Lower lobe of right lung (tissue), 2 donors: ENCODE measurements at regions not wholly inside any gene's neighbourhood (a gene's known extent, or its start where the extent isn't known, plus 50 kb on each side); places are given as distances from the start of the nearest gene placed in this dataset.

ENCODE experiments used
- ATAC-seq, 2 donors: fragments of 200-7000 bp; cut with Tn5 transposase; one replicate each; pipeline ENCODE4 v1.9.1; 2020 to 2022; ENCODE audit warnings: mild to moderate bottlenecking in 2 of 2, moderate library complexity in 2 of 2
- DNase-seq: peaks from one replicate; pipeline ENCODE4 v3.0.0-alpha.2; 2020
- H3K27ac ChIP-seq: fragments of 200-600 bp; one replicate; pipeline ENCODE4 v1.8.0; 2022
- H3K27me3 ChIP-seq: fragments of 200-600 bp; one replicate; pipeline ENCODE4 v1.8.0; 2022; ENCODE audit warnings: low read depth
- H3K36me3 ChIP-seq: fragments of 200-600 bp; one replicate; pipeline ENCODE4 v1.8.0; 2022; ENCODE audit warnings: mild to moderate bottlenecking
- H3K4me1 ChIP-seq: fragments of 200-600 bp; one replicate; pipeline ENCODE4 v1.8.0; 2022
- H3K4me3 ChIP-seq: fragments of 200-600 bp; one replicate; pipeline ENCODE4 v1.8.0; 2022; ENCODE audit warnings: mild to moderate bottlenecking
- H3K9me3 ChIP-seq: fragments of 200-600 bp; one replicate; pipeline ENCODE4 v1.8.0; 2022
- intact Hi-C: fragments of 100-400 bp; cut with DNase I; formaldehyde crosslinking; loops from one replicate; pipeline ENCODE4 v1.11.0; 2022
- TF ChIP-seq, protein P1 (sequence below): fragments of 200-600 bp; IDR thresholded peaks from one replicate; pipeline ENCODE4 v1.8.0; 2022; ENCODE audit warnings: antibody characterized with exemption, mild to moderate bottlenecking
- donor health status: DM: no; HTN: yes; CAD: no; lungs with severe emphysema.

- ATAC-seq = no peak
- Histone ChIP-seq H3K36me3 (no peaks in the 10 kb centered on the region), H3K4me3 (no peak overlapping the region), H3K9me3 (no peaks in the 10 kb centered on the region), H3K27me3 (no peaks in the 10 kb centered on the region), H3K27ac (no peak overlapping the region), H3K4me1 (no peaks in the 10 kb centered on the region)
- intact Hi-C loops = no loop called here
- no peak for DNase-seq
- TF ChIP-seq, protein P1, sequence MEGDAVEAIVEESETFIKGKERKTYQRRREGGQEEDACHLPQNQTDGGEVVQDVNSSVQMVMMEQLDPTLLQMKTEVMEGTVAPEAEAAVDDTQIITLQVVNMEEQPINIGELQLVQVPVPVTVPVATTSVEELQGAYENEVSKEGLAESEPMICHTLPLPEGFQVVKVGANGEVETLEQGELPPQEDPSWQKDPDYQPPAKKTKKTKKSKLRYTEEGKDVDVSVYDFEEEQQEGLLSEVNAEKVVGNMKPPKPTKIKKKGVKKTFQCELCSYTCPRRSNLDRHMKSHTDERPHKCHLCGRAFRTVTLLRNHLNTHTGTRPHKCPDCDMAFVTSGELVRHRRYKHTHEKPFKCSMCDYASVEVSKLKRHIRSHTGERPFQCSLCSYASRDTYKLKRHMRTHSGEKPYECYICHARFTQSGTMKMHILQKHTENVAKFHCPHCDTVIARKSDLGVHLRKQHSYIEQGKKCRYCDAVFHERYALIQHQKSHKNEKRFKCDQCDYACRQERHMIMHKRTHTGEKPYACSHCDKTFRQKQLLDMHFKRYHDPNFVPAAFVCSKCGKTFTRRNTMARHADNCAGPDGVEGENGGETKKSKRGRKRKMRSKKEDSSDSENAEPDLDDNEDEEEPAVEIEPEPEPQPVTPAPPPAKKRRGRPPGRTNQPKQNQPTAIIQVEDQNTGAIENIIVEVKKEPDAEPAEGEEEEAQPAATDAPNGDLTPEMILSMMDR = no peak
Observed at GRCh38 chr2:155519529-155520130, 812.9 kb downstream of the NR4A2 start.

- H3K9me3 ChIP-seq = no peaks in the 10 kb centered on the region
- intact Hi-C loops = no loop called here
Observed at GRCh38 chr2:155518094-155518493, 814.4 kb downstream of the NR4A2 start.

GRCh38 chr2:155517362-155517761, 815.2 kb downstream of the NR4A2 start:
- intact Hi-C loops = no loop called here
- DNase-seq (no peak), ATAC-seq (no peak)
- H3K9me3 ChIP-seq = no peaks in the 10 kb centered on the region
- no peaks in the 10 kb centered on the region for H3K27me3 ChIP-seq
- no peak overlapping the region for H3K27ac ChIP-seq
- H3K36me3 ChIP-seq = no peaks in the 10 kb centered on the region
- no peaks in the 10 kb centered on the region for H3K4me1 ChIP-seq
- no peak overlapping the region for H3K4me3 ChIP-seq
- TF ChIP-seq, protein P1 = no peak

More at GRCh38 chr2:155518094-155518493, 814.4 kb downstream of the NR4A2 start:
- no peak overlapping the region for H3K4me3 ChIP-seq
- H3K27me3 ChIP-seq = no peaks in the 10 kb centered on the region
- no peaks in the 10 kb centered on the region for H3K36me3 ChIP-seq
- ATAC-seq = no peak
- H3K27ac ChIP-seq = no peak overlapping the region
- no peaks in the 10 kb centered on the region for H3K4me1 ChIP-seq
- TF ChIP-seq, protein P1 = no peak
- no peak for DNase-seq

DNA sequence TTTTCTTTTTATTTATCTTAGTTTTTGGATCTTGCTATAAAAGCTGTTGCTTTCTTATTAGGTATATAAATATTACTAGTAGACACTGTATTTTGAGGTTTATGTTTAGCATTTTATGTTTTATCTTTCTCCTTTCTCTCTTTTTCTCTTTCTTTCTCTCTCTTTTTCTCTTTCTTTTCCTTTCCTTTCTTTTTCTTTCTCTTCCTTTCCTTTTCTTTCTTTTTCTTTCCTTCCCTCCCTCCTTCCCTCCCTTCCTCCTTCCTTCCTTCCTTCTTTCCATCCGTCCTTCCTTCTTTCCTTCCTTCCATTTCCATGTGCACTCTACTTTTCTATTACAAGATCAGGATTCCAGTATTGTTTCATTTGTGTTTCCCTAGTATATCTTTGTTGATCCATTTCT, 814.8 kb downstream of the KCNJ3 start:
- DNase-seq = no peak
- H3K4me3 ChIP-seq = no peak overlapping the region
- no peaks in the 10 kb centered on the region for H3K27me3 ChIP-seq
- TF ChIP-seq, protein P1 = no peak
- H3K9me3 ChIP-seq = no peaks in the 10 kb centered on the region
- no peak for ATAC-seq
- no peaks in the 10 kb centered on the region for H3K4me1 ChIP-seq
- intact Hi-C loops = no loop called here
- no peak overlapping the region for H3K27ac ChIP-seq
- H3K36me3 ChIP-seq = no peaks in the 10 kb centered on the region

DNA sequence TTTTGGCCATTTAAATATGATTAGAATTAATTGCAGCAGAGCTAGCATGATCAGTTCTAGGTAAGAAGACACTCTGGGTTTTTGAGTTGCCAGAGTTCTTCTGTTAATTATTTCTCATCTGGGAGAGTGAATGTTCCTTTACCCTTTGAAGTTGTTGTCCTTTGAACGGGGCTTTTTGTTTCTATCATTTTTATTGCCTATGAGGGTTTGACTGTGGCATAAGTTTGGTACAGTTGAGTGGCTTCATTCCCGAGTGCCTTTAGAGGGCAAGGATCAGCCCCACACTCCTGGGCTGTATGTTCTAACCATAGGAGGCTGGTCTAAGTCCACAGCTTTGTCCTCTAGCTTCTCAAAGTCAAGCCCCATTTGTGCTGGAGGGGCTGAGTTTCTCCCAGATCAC, 804.3 kb downstream of the KCNJ3 start:
- H3K36me3 ChIP-seq = no peaks in the 10 kb centered on the region
- TF ChIP-seq, protein P1 = no peak
- no peak for ATAC-seq
- no peak overlapping the region for H3K27ac ChIP-seq
- intact Hi-C loops = no loop called here
- H3K27me3 ChIP-seq = no peaks in the 10 kb centered on the region
- DNase-seq = no peak
- H3K9me3 ChIP-seq = no peaks in the 10 kb centered on the region
- no peak overlapping the region for H3K4me3 ChIP-seq
- no peaks in the 10 kb centered on the region for H3K4me1 ChIP-seq
